ENCODE measurements at regions not wholly inside any gene's neighbourhood (a gene's known extent, or its start where the extent isn't known, plus 50 kb on each side); places are given as distances from the start of the nearest gene placed in this dataset.

DNA sequence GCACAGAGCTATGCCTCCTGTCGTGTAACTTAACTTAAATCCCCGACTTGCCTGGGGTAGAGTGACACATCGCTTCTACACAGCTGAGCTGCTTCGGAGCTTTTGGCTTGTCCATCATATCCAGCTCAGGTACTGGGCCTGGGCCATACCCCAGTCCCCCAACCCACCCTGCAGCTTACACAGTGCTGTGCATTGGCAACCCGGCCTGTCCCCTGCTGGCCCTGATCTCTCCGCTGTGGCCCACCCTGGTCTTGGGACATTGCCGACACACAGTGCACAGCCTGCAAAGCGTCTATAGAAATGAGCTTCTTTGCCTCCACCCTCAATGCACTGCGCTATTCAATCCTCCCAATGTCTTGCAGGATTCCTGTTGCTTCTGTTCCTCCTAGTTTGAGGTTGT lies 342.8 kb upstream of the RAB6C start:
- TF ChIP-seq SP2 (IDR thresholded peaks at IDR 0.05; ENCODE audit: extremely low read depth, low read depth, low read length, poor library complexity, severe bottlenecking) (no peak), HDAC2 (IDR thresholded peaks at IDR 0.05) (no peak), BHLHE40 (IDR thresholded peaks at IDR 0.05; ENCODE audit: low read length) (no peak), ZNF707 (CRISPR knock-in tag; conservative IDR thresholded peaks at IDR 0.05) (no peak), KLF6 (CRISPR knock-in tag; IDR thresholded peaks at IDR 0.05; ENCODE audit: borderline replicate concordance) (no peak), CTCF (IDR thresholded peaks at IDR 0.05 in 2 of 3, conservative IDR thresholded peaks at IDR 0.05 in 1 of 3; ENCODE audit: insufficient read depth in 2 of 3, low read depth in 1 of 3, low read length in 3 of 3) (no peak)
